Testis (tissue), 2 donors: ENCODE measurements at regions not wholly inside any gene's neighbourhood (a gene's known extent, or its start where the extent isn't known, plus 50 kb on each side); places are given as distances from the start of the nearest gene placed in this dataset.
"Not testable (repeated sequence)": the region's sequence is repeated elsewhere in the genome, so short reads cannot be mapped to it uniquely, and the experiment has no call there.

Source experiments
- DNase-seq: peaks from one replicate; pipeline ENCODE4 v3.0.0-alpha.2; 2019
- H3K27ac ChIP-seq, 2 donors: fragments of 200-600 bp; sonication (generic); one replicate each; pipeline ENCODE4 v1.5.1; 2019
- H3K27me3 ChIP-seq: fragments of 200-600 bp; sonication (generic); one replicate; pipeline ENCODE4 v1.5.1; 2019
- H3K36me3 ChIP-seq: fragments of 200-600 bp; sonication (generic); one replicate; pipeline ENCODE4 v1.5.1; 2017; ENCODE audit warnings: low read depth; ENCODE audit errors: missing control alignments
- H3K4me1 ChIP-seq: fragments of 200-600 bp; sonication (generic); one replicate; pipeline ENCODE4 v1.5.1; 2019
- H3K4me3 ChIP-seq, 2 donors: fragments of 200-600 bp; sonication (generic); one replicate each; pipeline ENCODE4 v1.5.1; 2017 to 2019
- H3K9me3 ChIP-seq: fragments of 200-600 bp; sonication (generic); one replicate; pipeline ENCODE4 v1.5.1; 2017
- CTCF ChIP-seq, 3 experiments: fragments of 450-650 bp in 2 of 3; fragments of 200-600 bp in 1 of 3; sonication (generic) in 1 of 3; IDR thresholded peaks; one replicate each; pipeline ENCODE4 v1.5.1; 2016 to 2019; ENCODE audit warnings: antibody characterized with exemption in 3 of 3, mild to moderate bottlenecking in 2 of 3, moderate library complexity in 1 of 3
- POLR2A ChIP-seq: fragments of 450-650 bp; IDR thresholded peaks from one replicate; pipeline ENCODE4 v1.6.1; 2017; ENCODE audit warnings: antibody characterized with exemption, mild to moderate bottlenecking, moderate library complexity
- WGBS, 2 donors: methylation state at CpG; one replicate each; pipeline ENCODE4 v1.1.5; 2018; 5-methylcytosine and 5-hydroxymethylcytosine counted together
- intact Hi-C: fragments of 100-400 bp; cut with DNase I; formaldehyde crosslinking; loops from one replicate; pipeline ENCODE4 v1.15.1; 2023; ENCODE audit warnings: low total_unique reads

GRCh38 chr1:8238141-8239038 lies 79.5 kb upstream of the SLC45A1 start:
- H3K4me3 ChIP-seq = no peak overlapping the region
- H3K4me1 ChIP-seq = no peaks in the 10 kb centered on the region
- 82% methylated on average over 20 of the region's 20 CpGs for WGBS, 2 donors
- intact Hi-C loops = no loop called here
- no peaks in the 10 kb centered on the region for H3K9me3 ChIP-seq
- TF ChIP-seq POLR2A (no peak), CTCF (IDR thresholded peaks at IDR 0.05) (no peak)
- H3K27ac ChIP-seq = no peak overlapping the region
- DNase-seq = no peak
- no peaks in the 10 kb centered on the region for H3K27me3 ChIP-seq
- no peaks in the 10 kb centered on the region for H3K36me3 ChIP-seq

DNA sequence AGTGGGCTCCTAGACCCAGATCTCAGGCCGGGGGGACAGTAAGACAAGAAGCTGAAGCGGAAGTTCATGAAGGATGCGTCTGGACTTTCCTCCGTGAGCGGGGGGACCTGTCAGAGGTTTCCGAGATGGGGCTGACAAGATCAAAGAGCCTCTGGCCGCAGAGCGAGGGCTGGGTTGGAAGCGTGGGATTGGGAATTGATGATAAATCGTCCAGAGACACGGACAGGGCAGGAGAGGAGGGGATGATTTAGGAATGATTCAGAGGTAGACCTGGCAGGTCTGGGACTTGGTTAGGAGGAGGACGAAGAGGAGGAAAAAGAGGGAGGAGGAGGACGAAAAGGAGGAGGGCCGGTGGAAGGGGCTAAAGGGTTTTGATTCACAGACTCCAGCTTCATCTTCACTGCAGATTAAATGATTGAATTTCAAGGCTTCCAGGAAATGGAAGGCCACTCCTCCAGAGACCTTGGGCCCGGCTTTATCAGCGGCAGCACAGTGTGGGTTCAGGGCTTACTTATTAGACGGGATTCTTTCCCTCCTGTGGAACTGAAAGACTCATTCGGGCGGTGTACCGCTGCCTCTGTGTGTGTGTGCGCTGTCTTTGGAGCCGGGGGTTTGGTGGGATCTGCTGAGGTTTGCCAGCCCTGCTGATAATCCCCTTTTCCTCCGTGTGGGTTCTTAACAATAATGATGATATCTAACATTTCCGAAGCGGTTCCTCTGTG lies 85.7 kb upstream of the SLC45A1 start:
- intact Hi-C loops = no loop called here
- TF ChIP-seq POLR2A (no peak), CTCF (IDR thresholded peaks at IDR 0.05) (no peak)
- H3K4me3 ChIP-seq = no peak overlapping the region
- no peak overlapping the region for H3K27ac ChIP-seq
- no peak for DNase-seq
- H3K9me3 ChIP-seq = no peaks in the 10 kb centered on the region
- H3K27me3 ChIP-seq = no peaks in the 10 kb centered on the region
- 42 to 47% methylated on average over 24 to 25 of the region's 25 CpGs for WGBS, 2 donors
- H3K4me1 ChIP-seq = no peaks in the 10 kb centered on the region
- H3K36me3 ChIP-seq = no peaks in the 10 kb centered on the region

GRCh38 chr1:8230292-8230621 lies 87.7 kb upstream of the SLC45A1 start:
- TF ChIP-seq POLR2A (no peak), CTCF (IDR thresholded peaks at IDR 0.05) (no peak)
- Histone ChIP-seq H3K27ac (no peak overlapping the region), H3K27me3 (no peaks in the 10 kb centered on the region), H3K9me3 (no peaks in the 10 kb centered on the region), H3K4me1 (no peaks in the 10 kb centered on the region), H3K4me3 (no peak overlapping the region), H3K36me3 (no peaks in the 10 kb centered on the region)
- no peak for DNase-seq
- intact Hi-C loops = no loop called here
- WGBS, 2 donors = 57 to 82% methylated on average over 7 of the region's 7 CpGs

DNA sequence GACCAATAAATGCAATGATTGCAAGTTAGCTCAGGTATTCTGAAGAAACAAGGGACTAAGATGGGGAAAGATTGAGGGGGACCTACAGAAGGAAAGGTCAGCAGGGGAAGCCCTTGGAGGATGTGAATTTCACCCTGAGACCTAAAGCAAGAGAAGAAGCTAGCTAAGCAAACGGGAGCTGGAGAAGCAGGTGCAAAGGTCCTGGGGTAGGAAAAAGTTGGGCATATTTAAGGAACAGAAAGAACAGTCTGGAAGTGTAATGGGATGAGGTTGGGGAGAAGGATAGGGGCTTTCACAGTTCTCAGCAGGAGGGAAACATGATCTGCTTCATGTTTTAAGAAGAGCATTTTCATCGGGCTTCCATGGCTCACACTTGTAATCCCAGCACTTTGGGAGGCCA lies 89.7 kb upstream of the SLC45A1 start:
- Histone ChIP-seq H3K36me3 (no peaks in the 10 kb centered on the region), H3K27me3 (no peaks in the 10 kb centered on the region), H3K27ac (no peak overlapping the region), H3K4me1 (no peaks in the 10 kb centered on the region), H3K4me3 (no peak overlapping the region), H3K9me3 (no peaks in the 10 kb centered on the region)
- intact Hi-C loops = no loop called here
- 95 to 100% methylated on average over 2 of the region's 2 CpGs for WGBS, 2 donors
- TF ChIP-seq POLR2A = no peak
- no peak for TF ChIP-seq CTCF (IDR thresholded peaks at IDR 0.05)
- no peak for DNase-seq

DNA sequence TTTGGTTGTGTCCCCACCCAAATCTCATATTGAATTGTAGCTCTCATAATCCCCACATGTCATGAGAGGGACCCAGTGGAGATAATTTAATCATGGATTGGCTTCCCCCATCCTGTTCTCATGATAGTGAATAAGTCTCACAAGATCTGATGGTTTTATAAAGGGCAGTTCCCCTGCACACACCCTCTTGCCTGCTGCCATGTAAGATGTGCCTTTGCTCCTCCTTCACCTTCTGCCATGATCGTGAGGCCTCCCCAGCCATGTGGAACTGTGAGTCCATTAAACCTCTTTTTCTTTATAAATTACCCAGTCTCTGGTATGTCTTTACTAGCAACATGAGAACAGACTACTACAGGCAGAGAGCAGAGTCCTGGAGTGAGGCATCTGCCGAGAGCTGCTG lies 90.2 kb upstream of the SLC45A1 start:
- DNase-seq, H3K36me3 ChIP-seq, H3K27me3 ChIP-seq, H3K4me1 ChIP-seq, intact Hi-C loops, H3K9me3 ChIP-seq, H3K27ac ChIP-seq, H3K4me3 ChIP-seq: not testable (repeated sequence)
- 94 to 100% methylated on average over 2 of the region's 2 CpGs for WGBS, 2 donors
